Activated CD4-positive, alpha-beta T cell treated with anti-CD3 and anti-CD28 coated beads for 36 hours (primary cell): ENCODE measurements at regions not wholly inside any gene's neighbourhood (a gene's known extent, or its start where the extent isn't known, plus 50 kb on each side); places are given as distances from the start of the nearest gene placed in this dataset.
A peak's percentile ranks its signal among the peaks of the same experiment; 100 is the strongest.

ENCODE experiments used
- ATAC-seq: fragments of 200-7000 bp; cut with Tn5 transposase; one replicate; pipeline ENCODE4 v1.10.0; 2021; ENCODE audit warnings: mild to moderate bottlenecking, moderate library complexity
- CTCF ChIA-PET: fragments of 350-600 bp; sonication (Branson Sonifier 250); formaldehyde crosslinking; loops from one replicate; lab custom pipeline; 2021; ENCODE audit warnings: antibody characterized with exemption; lab: Charles Lee
- POLR2A ChIA-PET: fragments of 350-600 bp; sonication (Branson Sonifier 250); formaldehyde crosslinking; loops from one replicate; lab custom pipeline; 2021; ENCODE audit warnings: antibody characterized with exemption, inconsistent platforms; lab: Charles Lee
- DNase-seq: peaks from one replicate; pipeline ENCODE4 v3.0.0-alpha.2; 2020
- H3K27ac Mint-ChIP-seq: one replicate; pipeline ENCODE4 v1.8.0; 2021; ENCODE audit warnings: mixed read lengths
- H3K27me3 Mint-ChIP-seq: one replicate; pipeline ENCODE4 v1.8.0; 2021; ENCODE audit warnings: mixed read lengths
- H3K36me3 Mint-ChIP-seq: one replicate; pipeline ENCODE4 v1.8.0; 2021; ENCODE audit warnings: low read depth, mixed read lengths
- H3K4me1 Mint-ChIP-seq: one replicate; pipeline ENCODE4 v1.8.0; 2021; ENCODE audit warnings: mixed read lengths
- H3K4me3 Mint-ChIP-seq: one replicate; pipeline ENCODE4 v1.8.0; 2021; ENCODE audit warnings: mild to moderate bottlenecking, moderate library complexity, mixed read lengths
- H3K9me3 Mint-ChIP-seq: one replicate; pipeline ENCODE4 v1.8.0; 2021; ENCODE audit warnings: low read depth, mixed read lengths
- intact Hi-C, 2 experiments: fragments of 100-400 bp; cut with DNase I in 1 of 2; cut with micrococcal nuclease in 1 of 2; formaldehyde crosslinking; loops; one replicate each; pipeline versions ENCODE4 v1.14.2 to v1.15.1; 2022 to 2024; cut with DNase I, micrococcal nuclease

DNA sequence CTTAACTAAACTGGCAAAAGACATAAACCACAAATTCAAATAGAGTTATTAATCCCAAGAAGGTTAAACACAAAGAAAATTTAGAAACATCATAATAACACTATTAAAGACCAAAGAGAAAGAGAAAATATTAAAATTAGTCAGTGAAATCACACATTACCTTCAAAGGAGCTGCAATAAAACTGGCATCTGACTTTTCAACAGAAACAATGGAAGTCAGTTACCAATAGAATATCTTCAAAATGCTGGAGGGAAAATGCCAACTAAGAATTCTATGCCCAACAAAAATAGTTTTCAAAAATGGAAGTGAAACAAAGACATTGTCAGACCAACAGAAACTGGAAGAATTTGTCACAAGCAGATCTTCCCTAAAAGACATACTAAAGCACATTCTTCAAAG is 68.7 kb upstream of the RNF7 start:
- no peak overlapping the region for H3K27ac Mint-ChIP-seq
- CTCF ChIA-PET: no interaction called here

DNA sequence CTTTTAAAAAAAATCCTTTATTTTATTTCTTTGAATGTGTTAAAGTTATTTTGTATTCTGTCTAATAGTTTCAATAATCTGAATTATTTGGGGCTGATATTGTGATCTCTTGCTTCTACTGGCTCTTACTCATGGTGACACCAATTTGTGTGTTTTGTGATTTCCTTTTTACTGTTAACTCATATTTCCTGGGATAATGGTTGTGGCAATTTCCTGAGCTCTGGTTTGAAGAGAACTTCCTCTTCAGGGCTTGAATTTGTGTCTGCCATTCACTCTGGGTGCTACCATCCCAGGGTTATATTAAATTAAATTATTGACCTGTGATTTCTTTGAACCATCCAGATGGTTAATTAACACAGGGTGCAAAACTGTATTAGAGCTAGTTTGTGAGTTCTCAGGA is 60.4 kb upstream of the RNF7 start:
- POLR2A ChIA-PET: interaction anchor here (0.6 kb wide), 1 partner anchor 28 kb away, joined by 5 read pairs; no protein-coding TSS in a partner anchor
- ATAC-seq (no peak), DNase-seq (no peak)
- Mint-ChIP-seq H3K27me3 (peaks cover 6% of the 10 kb centered on the region), H3K4me3 (no peak overlapping the region), H3K36me3 (peaks cover 4% of the 10 kb centered on the region), H3K4me1 (peaks cover 12% of the 10 kb centered on the region), H3K9me3 (peaks cover 4% of the 10 kb centered on the region), H3K27ac (no peak overlapping the region)
- CTCF ChIA-PET: interaction anchor here (0.6 kb wide), 1 partner anchor 10 kb away, joined by 3 read pairs; no protein-coding TSS in a partner anchor
- intact Hi-C loops: no loop called here

More for the DNA sequence above, 68.7 kb upstream of the RNF7 start:
- no peaks in the 10 kb centered on the region for H3K4me1 Mint-ChIP-seq
- peaks cover 19% of the 10 kb centered on the region for H3K27me3 Mint-ChIP-seq
- peaks cover 12% of the 10 kb centered on the region for H3K9me3 Mint-ChIP-seq
- no peak overlapping the region for H3K4me3 Mint-ChIP-seq
- H3K36me3 Mint-ChIP-seq: peaks cover 6% of the 10 kb centered on the region
- DNase-seq (no peak), ATAC-seq (no peak)
- intact Hi-C loops: no loop called here
- POLR2A ChIA-PET: no interaction called here

DNA sequence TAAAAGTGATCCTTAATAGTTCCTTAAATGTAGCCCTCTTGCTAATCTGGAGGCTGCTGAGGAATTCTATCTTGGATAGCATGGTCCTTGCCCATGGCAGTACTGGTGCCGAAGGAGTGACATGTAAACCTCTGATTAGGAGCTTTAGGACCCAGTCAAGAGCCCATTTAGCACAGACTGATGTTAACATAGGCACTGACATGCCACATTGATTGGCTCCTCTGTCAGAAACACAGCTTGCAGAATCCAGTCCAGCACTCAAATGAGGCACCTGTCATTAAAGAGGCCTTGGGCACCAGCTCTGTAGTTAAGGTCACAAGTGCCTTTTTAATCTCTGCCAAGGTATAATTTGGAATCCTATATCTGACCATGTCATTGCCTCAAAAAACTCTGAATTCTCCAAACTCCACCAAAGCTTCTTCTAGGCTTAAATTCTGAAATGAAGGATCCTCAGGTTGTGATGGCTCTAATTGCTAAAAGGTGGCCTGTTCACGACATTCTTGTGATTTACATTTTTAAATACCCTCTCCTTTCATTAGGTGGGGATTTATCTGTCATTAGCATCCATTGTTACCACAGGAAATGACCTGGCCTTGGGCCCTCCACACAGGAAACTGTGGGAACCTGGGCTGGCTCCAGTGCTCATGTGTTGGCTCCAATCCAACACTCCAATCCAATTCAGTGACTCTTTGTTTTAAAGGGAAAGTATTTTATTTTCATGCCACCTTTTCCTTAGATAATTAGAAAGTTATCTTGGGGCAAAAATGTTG is 57.3 kb upstream of the RNF7 start:
- ChIA-PET CTCF (interaction anchor here (1.0 to 1.5 kb wide), 3 partner anchors 9 to 378 kb away, joined by 3 to 8 read pairs (median 3); no protein-coding TSS in a partner anchor), POLR2A (no interaction called here)

DNA sequence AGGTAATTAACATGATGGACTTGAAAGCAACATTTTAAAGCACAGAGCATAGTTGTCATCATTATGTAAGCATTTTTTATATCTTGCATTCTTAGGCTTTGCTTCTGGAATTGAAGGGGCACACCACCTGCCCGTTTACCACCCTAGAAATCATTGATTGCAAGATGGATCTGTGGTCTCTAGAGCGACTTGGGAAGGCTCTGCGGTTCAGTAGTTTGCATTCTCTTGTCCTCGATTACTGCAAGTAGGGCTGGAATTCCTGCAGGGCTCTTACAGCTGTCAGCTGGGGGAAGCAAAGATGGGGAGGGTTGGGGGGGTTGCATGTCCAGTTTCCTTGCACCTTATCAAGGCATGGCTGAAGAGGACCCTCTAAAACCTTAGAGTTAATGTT is 56.7 kb upstream of the RNF7 start:
- intact Hi-C loops: no loop called here
- no peaks in the 10 kb centered on the region for H3K27me3 Mint-ChIP-seq

More for the DNA sequence above, 57.3 kb upstream of the RNF7 start:
- no peaks in the 10 kb centered on the region for H3K36me3 Mint-ChIP-seq
- no peak for ATAC-seq
- no peak for DNase-seq
- no peak overlapping the region for H3K27ac Mint-ChIP-seq
- H3K4me3 Mint-ChIP-seq: no peak overlapping the region
- no peaks in the 10 kb centered on the region for H3K27me3 Mint-ChIP-seq
- no peaks in the 10 kb centered on the region for H3K9me3 Mint-ChIP-seq
- intact Hi-C loops: no loop called here
- H3K4me1 Mint-ChIP-seq: peaks cover 12% of the 10 kb centered on the region

GRCh38 chr3:141682007-141682406 is 56.1 kb upstream of the RNF7 start:
- POLR2A ChIA-PET: no interaction called here

More for the DNA sequence above, 56.7 kb upstream of the RNF7 start:
- Mint-ChIP-seq H3K4me3 (no peak overlapping the region), H3K9me3 (no peaks in the 10 kb centered on the region), H3K36me3 (no peaks in the 10 kb centered on the region), H3K27ac (no peak overlapping the region), H3K4me1 (peaks cover 17% of the 10 kb centered on the region)
- DNase-seq: no peak
- ChIA-PET CTCF (interaction anchor here (1.5 kb wide), 1 partner anchor 9 kb away, joined by 8 read pairs; no protein-coding TSS in a partner anchor), POLR2A (no interaction called here)
- ATAC-seq: no peak

DNA sequence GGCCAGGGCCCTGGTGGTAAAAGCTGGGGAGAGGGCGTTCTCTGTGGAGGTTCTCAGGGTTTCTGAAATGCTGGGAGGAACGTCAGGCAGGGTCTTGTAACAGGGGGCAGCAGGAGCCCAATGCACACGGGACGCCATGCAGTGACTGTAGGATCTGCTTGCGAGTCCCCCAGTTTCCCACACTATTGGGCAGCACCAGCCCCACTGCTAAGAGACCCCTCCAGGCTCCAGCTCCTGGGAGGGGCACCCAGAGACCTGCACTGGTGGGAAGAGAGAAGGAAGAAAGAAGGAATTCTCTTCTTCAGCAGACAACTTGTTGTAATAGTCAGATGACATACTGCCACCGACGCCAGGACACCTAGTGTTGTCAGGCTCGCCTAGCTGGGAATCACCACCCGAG is 55.2 kb upstream of the RNF7 start:
- intact Hi-C loops: no loop called here
- Mint-ChIP-seq H3K36me3 (no peaks in the 10 kb centered on the region), H3K9me3 (no peaks in the 10 kb centered on the region), H3K27me3 (no peaks in the 10 kb centered on the region), H3K4me3 (no peak overlapping the region), H3K27ac (no peak overlapping the region), H3K4me1 (peaks cover 24% of the 10 kb centered on the region)
- CTCF ChIA-PET: no interaction called here
- DNase-seq (no peak), ATAC-seq (no peak)
- POLR2A ChIA-PET: no interaction called here

More at GRCh38 chr3:141682007-141682406, 56.1 kb upstream of the RNF7 start:
- DNase-seq (no peak), ATAC-seq (no peak)
- H3K27ac Mint-ChIP-seq: no peak overlapping the region
- no peaks in the 10 kb centered on the region for H3K27me3 Mint-ChIP-seq
- CTCF ChIA-PET: no interaction called here
- intact Hi-C loops: no loop called here
- no peak overlapping the region for H3K4me3 Mint-ChIP-seq
- no peaks in the 10 kb centered on the region for H3K36me3 Mint-ChIP-seq
- H3K9me3 Mint-ChIP-seq: no peaks in the 10 kb centered on the region
- H3K4me1 Mint-ChIP-seq: peaks cover 23% of the 10 kb centered on the region

DNA sequence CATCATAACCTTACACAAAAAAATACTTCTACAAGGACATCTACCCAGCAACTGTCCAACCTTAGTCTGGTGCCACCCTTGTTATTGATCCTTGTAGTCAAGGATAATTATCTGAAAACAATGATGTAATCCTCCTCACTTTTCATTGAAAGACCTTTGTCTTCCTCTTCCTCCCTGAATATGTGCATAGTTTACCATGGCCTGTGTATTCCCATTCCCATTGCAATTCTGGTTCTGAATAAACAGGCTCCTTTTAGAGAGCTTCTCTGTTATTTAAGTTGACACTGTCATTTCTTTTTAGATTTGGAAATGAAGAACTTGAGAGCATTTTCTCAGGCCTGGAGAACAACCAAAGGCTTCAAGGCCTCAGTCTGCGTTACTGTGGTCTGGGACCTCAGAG is 53.3 kb upstream of the RNF7 start:
- CTCF ChIA-PET: no interaction called here
- Mint-ChIP-seq H3K9me3 (no peaks in the 10 kb centered on the region), H3K4me3 (no peak overlapping the region), H3K27ac (no peak overlapping the region), H3K36me3 (no peaks in the 10 kb centered on the region), H3K4me1 (peaks cover 24% of the 10 kb centered on the region), H3K27me3 (no peaks in the 10 kb centered on the region)
- ATAC-seq (no peak), DNase-seq (no peak)
- POLR2A ChIA-PET: interaction anchor here (0.7 kb wide), 1 partner anchor 19 kb away, joined by 5 read pairs; no protein-coding TSS in a partner anchor
- intact Hi-C loops: no loop called here

DNA sequence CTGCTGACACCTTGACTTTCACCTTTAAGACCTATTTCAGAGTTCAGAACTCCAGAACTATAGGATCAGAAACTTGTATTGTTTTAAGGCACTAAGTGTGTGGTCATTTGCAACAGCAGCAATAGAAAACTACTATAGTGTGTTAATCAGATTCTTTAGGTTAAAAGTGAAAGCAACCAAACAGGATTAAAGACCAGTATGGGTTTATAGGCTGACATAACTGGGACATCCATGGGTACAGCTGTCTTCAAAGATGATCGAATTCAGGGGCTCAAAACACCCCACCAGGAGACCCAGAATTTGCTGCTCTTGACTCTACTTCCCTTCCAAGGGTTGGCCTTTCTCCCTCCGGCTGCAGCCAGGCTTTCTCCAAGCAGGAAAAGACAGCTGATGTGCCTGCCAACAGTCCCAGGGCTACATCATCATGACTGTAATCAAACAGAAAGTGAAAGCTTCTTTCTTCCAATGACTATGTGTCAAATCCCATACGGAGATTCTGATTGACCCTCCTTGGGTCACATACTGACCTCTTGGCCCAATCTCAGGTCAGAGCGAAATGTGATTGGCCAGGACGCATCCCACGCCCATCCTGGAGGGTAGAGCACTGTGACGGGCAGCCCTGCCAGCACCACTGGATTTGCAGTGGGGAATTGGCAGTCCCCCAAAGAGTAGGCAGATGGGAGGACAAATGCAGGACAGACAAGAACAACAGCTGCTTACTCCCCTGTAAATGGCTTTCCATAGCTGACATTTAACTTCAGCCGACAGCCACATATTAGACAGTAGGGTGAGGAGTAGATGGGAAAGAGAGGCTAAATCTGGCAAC is 51.4 kb upstream of the RNF7 start:
- no peaks in the 10 kb centered on the region for H3K9me3 Mint-ChIP-seq
- DNase-seq (no peak), ATAC-seq (peak; percentile 68)
- intact Hi-C loops: no loop called here
- H3K27me3 Mint-ChIP-seq: no peaks in the 10 kb centered on the region
- ChIA-PET POLR2A (no interaction called here), CTCF (no interaction called here)
- H3K27ac Mint-ChIP-seq: peak overlapping the region; percentile 40
- H3K4me1 Mint-ChIP-seq: peaks cover 19% of the 10 kb centered on the region
- peak overlapping the region; percentile 40 for H3K4me3 Mint-ChIP-seq
- no peaks in the 10 kb centered on the region for H3K36me3 Mint-ChIP-seq
